Liver (tissue), 8 donors: ENCODE measurements at regions not wholly inside any gene's neighbourhood (a gene's known extent, or its start where the extent isn't known, plus 50 kb on each side); places are given as distances from the start of the nearest gene placed in this dataset.

Source experiments
- DNase-seq: peaks from one replicate; pipeline ENCODE4 v3.0.0-alpha.2; 2017; ENCODE audit warnings: low spot score
- H3K27ac ChIP-seq, 2 donors: one replicate each; pipeline ENCODE4 v1.7.0; 2013; ENCODE audit warnings: inconsistent platforms in 2 of 2, low read length in 2 of 2, control low read depth in 1 of 2, low read depth in 1 of 2, mild to moderate bottlenecking in 1 of 2
- H3K27me3 ChIP-seq, 4 donors: one replicate each; pipeline versions ENCODE4 v1.6.1 to v1.7.0; 2013; ENCODE audit warnings: low read length in 3 of 4, inconsistent platforms in 1 of 4, mild to moderate bottlenecking in 1 of 4, moderate library complexity in 1 of 4; ENCODE audit not compliant: control insufficient read depth in 4 of 4, insufficient read depth in 4 of 4
- H3K36me3 ChIP-seq, 4 donors: one replicate each; pipeline versions ENCODE4 v1.6.1 to v1.7.0; 2013; ENCODE audit warnings: low read length in 3 of 4, mild to moderate bottlenecking in 3 of 4, low read depth in 1 of 4, moderate library complexity in 1 of 4; ENCODE audit not compliant: control insufficient read depth in 4 of 4, insufficient read depth in 3 of 4
- H3K4me1 ChIP-seq, 4 donors: one replicate each; pipeline versions ENCODE4 v1.6.1 to v1.7.0; 2013; ENCODE audit warnings: low read length in 3 of 4, mild to moderate bottlenecking in 3 of 4, moderate library complexity in 1 of 4; ENCODE audit not compliant: control insufficient read depth in 4 of 4, insufficient read depth in 4 of 4
- H3K4me3 ChIP-seq, 3 donors: one replicate each; pipeline versions ENCODE4 v1.6.1 to v1.7.0; 2013; ENCODE audit warnings: low read length in 3 of 3, control low read depth in 1 of 3, low read depth in 1 of 3, mild to moderate bottlenecking in 1 of 3
- H3K9ac ChIP-seq, 2 donors: one replicate each; pipeline ENCODE4 v1.7.0; 2013; ENCODE audit warnings: low read length in 2 of 2, mild to moderate bottlenecking in 2 of 2, moderate library complexity in 2 of 2, control low read depth in 1 of 2, low read depth in 1 of 2
- H3K9me3 ChIP-seq, 4 donors: one replicate each; pipeline versions ENCODE4 v1.6.1 to v1.7.0; 2013; ENCODE audit warnings: low read length in 3 of 4; ENCODE audit not compliant: control insufficient read depth in 4 of 4
- EGR1 ChIP-seq, 2 donors: IDR thresholded peaks; 2 replicates each; pipeline ENCODE4 v1.6.1; 2016 to 2018; ENCODE audit warnings: antibody characterized with exemption in 2 of 2, low read depth in 2 of 2
- FOXA1 ChIP-seq: IDR thresholded peaks from 2 replicates; pipeline ENCODE4 v1.6.1; 2016; ENCODE audit warnings: antibody characterized with exemption
- FOXA2 ChIP-seq: IDR thresholded peaks from 2 replicates; pipeline ENCODE4 v1.6.1; 2016; ENCODE audit warnings: antibody characterized with exemption
- GABPA ChIP-seq, 2 donors: IDR thresholded peaks in 1 of 2; conservative IDR thresholded peaks in 1 of 2; 2 replicates each; pipeline ENCODE4 v1.6.1; 2016; ENCODE audit warnings: antibody characterized with exemption in 2 of 2, mild to moderate bottlenecking in 1 of 2, moderate library complexity in 1 of 2
- HNF4G ChIP-seq: IDR thresholded peaks from 2 replicates; pipeline ENCODE4 v1.6.1; 2016; ENCODE audit warnings: antibody characterized with exemption
- JUND ChIP-seq, 2 donors: IDR thresholded peaks; 2 replicates each; pipeline ENCODE4 v1.6.1; 2016; ENCODE audit warnings: antibody characterized with exemption in 2 of 2
- NR2F2 ChIP-seq: IDR thresholded peaks from 2 replicates; pipeline ENCODE4 v1.6.1; 2016; ENCODE audit warnings: antibody characterized with exemption
- TAF1 ChIP-seq: conservative IDR thresholded peaks from 2 replicates; pipeline ENCODE4 v1.6.1; 2016; ENCODE audit warnings: antibody characterized with exemption, mild to moderate bottlenecking
- YY1 ChIP-seq: IDR thresholded peaks from 2 replicates; pipeline ENCODE4 v1.6.1; 2016; ENCODE audit warnings: antibody characterized with exemption, mild to moderate bottlenecking
- WGBS: extraction: QIAGEN DNeasy Blood & Tissue Kit; methylation state at CpG from one replicate; pipeline ENCODE4 v1.1.7; 2013; 5-methylcytosine and 5-hydroxymethylcytosine counted together
- TF ChIP-seq, protein P1 (sequence below): fragments of 150-350 bp; IDR thresholded peaks from 2 replicates; pipeline ENCODE4 v1.5.1; 2017; ENCODE audit warnings: improper control_type of control experiment, low read depth, low read length; ENCODE audit not compliant: missing input control
- TF ChIP-seq, protein P2 (sequence below): IDR thresholded peaks from 2 replicates; pipeline ENCODE4 v1.6.1; 2016; ENCODE audit warnings: antibody characterized with exemption, mild to moderate bottlenecking
- TF ChIP-seq, protein P3 (sequence below): IDR thresholded peaks from 2 replicates; pipeline ENCODE4 v1.6.1; 2016; ENCODE audit warnings: antibody characterized with exemption
- TF ChIP-seq, protein P4 (sequence below): IDR thresholded peaks from 2 replicates; pipeline ENCODE4 v1.6.1; 2016; ENCODE audit warnings: antibody characterized with exemption
- TF ChIP-seq, protein P5 (sequence below): IDR thresholded peaks from 2 replicates; pipeline ENCODE4 v1.6.1; 2016; ENCODE audit warnings: antibody characterized with exemption
- donor health status: healthy.
- donor health status: healthy.
- donor health status: healthy.
- donor health status: healthy.
- donor health status: healthy.

DNA sequence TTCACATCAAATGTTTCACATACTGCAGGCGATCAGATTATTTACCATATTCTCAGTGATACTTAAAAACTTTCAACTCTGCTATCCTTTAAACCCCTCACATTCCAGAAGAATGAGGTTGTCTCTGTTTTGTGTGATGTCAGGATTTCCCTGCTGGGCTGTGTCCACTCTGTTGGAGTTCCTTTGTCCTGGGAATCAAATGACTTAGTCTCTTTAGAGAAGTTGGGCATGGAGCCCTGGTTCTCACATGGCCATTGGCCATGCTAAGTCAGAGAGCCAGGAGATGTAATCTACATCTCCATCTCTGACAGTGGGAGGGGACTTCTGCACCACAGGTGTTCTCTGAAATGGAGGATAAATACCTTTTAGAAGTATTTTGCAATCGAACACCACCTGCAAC, 205.1 kb upstream of the MAF start:
- Histone ChIP-seq H3K4me3 (no peak overlapping the region), H3K9me3 (peaks cover 1 to 10% (median 6%) of the 10 kb centered on the region in 4 donors), H3K27ac (no peak overlapping the region), H3K4me1 (no peaks in the 10 kb centered on the region), H3K9ac (no peak overlapping the region), H3K27me3 (no peaks in the 10 kb centered on the region), H3K36me3 (no peaks in the 10 kb centered on the region)
- TF ChIP-seq, protein P1, sequence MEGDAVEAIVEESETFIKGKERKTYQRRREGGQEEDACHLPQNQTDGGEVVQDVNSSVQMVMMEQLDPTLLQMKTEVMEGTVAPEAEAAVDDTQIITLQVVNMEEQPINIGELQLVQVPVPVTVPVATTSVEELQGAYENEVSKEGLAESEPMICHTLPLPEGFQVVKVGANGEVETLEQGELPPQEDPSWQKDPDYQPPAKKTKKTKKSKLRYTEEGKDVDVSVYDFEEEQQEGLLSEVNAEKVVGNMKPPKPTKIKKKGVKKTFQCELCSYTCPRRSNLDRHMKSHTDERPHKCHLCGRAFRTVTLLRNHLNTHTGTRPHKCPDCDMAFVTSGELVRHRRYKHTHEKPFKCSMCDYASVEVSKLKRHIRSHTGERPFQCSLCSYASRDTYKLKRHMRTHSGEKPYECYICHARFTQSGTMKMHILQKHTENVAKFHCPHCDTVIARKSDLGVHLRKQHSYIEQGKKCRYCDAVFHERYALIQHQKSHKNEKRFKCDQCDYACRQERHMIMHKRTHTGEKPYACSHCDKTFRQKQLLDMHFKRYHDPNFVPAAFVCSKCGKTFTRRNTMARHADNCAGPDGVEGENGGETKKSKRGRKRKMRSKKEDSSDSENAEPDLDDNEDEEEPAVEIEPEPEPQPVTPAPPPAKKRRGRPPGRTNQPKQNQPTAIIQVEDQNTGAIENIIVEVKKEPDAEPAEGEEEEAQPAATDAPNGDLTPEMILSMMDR: no peak
- TF ChIP-seq, protein P2, sequence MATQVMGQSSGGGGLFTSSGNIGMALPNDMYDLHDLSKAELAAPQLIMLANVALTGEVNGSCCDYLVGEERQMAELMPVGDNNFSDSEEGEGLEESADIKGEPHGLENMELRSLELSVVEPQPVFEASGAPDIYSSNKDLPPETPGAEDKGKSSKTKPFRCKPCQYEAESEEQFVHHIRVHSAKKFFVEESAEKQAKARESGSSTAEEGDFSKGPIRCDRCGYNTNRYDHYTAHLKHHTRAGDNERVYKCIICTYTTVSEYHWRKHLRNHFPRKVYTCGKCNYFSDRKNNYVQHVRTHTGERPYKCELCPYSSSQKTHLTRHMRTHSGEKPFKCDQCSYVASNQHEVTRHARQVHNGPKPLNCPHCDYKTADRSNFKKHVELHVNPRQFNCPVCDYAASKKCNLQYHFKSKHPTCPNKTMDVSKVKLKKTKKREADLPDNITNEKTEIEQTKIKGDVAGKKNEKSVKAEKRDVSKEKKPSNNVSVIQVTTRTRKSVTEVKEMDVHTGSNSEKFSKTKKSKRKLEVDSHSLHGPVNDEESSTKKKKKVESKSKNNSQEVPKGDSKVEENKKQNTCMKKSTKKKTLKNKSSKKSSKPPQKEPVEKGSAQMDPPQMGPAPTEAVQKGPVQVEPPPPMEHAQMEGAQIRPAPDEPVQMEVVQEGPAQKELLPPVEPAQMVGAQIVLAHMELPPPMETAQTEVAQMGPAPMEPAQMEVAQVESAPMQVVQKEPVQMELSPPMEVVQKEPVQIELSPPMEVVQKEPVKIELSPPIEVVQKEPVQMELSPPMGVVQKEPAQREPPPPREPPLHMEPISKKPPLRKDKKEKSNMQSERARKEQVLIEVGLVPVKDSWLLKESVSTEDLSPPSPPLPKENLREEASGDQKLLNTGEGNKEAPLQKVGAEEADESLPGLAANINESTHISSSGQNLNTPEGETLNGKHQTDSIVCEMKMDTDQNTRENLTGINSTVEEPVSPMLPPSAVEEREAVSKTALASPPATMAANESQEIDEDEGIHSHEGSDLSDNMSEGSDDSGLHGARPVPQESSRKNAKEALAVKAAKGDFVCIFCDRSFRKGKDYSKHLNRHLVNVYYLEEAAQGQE: no peak
- TF ChIP-seq FOXA2: no peak
- no peak for TF ChIP-seq JUND (IDR thresholded peaks at IDR 0.05)
- TF ChIP-seq FOXA1: no peak
- no peak for TF ChIP-seq TAF1
- TF ChIP-seq, protein P3, sequence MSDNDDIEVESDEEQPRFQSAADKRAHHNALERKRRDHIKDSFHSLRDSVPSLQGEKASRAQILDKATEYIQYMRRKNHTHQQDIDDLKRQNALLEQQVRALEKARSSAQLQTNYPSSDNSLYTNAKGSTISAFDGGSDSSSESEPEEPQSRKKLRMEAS: no peak
- TF ChIP-seq EGR1 (IDR thresholded peaks at IDR 0.05; ENCODE audit: low read depth in 2 of 2): no peak
- TF ChIP-seq, protein P4, sequence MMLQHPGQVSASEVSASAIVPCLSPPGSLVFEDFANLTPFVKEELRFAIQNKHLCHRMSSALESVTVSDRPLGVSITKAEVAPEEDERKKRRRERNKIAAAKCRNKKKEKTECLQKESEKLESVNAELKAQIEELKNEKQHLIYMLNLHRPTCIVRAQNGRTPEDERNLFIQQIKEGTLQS: no peak
- no peak for TF ChIP-seq HNF4G
- no peak for TF ChIP-seq GABPA (IDR thresholded peaks at IDR 0.05 in 1 of 2, conservative IDR thresholded peaks at IDR 0.05 in 1 of 2)
- TF ChIP-seq YY1: no peak
- TF ChIP-seq, protein P5, sequence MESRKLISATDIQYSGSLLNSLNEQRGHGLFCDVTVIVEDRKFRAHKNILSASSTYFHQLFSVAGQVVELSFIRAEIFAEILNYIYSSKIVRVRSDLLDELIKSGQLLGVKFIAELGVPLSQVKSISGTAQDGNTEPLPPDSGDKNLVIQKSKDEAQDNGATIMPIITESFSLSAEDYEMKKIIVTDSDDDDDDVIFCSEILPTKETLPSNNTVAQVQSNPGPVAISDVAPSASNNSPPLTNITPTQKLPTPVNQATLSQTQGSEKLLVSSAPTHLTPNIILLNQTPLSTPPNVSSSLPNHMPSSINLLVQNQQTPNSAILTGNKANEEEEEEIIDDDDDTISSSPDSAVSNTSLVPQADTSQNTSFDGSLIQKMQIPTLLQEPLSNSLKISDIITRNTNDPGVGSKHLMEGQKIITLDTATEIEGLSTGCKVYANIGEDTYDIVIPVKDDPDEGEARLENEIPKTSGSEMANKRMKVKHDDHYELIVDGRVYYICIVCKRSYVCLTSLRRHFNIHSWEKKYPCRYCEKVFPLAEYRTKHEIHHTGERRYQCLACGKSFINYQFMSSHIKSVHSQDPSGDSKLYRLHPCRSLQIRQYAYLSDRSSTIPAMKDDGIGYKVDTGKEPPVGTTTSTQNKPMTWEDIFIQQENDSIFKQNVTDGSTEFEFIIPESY: no peak
- TF ChIP-seq NR2F2: no peak
- 71% methylated on average over 2 of the region's 2 CpGs for WGBS
- DNase-seq: no peak

DNA sequence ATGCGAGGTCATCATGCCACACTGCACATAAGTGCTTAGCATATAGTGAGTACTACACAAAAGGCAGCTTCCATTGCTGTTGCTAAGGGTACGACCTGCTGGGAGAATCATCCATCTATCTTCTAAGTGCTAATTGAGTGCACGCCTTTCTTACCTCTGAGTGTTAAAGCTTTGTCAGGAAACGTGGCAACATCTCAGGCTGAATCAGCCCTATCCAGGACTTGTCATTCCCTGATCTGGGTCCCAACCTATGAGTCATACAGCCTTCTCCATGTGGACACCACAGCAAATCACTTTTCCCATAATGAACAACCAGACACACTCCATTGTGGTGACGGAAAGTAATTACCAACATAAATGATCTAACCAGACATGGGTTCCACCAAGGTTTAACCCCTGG, 201.1 kb upstream of the MAF start:
- no peak overlapping the region for H3K4me3 ChIP-seq
- H3K4me1 ChIP-seq: no peaks in the 10 kb centered on the region
- no peak overlapping the region for H3K27ac ChIP-seq
- no peak for DNase-seq
- TF ChIP-seq JUND (IDR thresholded peaks at IDR 0.05) (no peak), YY1 (no peak), GABPA (IDR thresholded peaks at IDR 0.05 in 1 of 2, conservative IDR thresholded peaks at IDR 0.05 in 1 of 2) (no peak), EGR1 (IDR thresholded peaks at IDR 0.05; ENCODE audit: low read depth in 2 of 2) (no peak), TAF1 (no peak)
- TF ChIP-seq, protein P2: no peak
- TF ChIP-seq, protein P4: no peak
- TF ChIP-seq, protein P3: no peak
- no peaks in the 10 kb centered on the region for H3K9me3 ChIP-seq
- WGBS: 90% methylated on average over 5 of the region's 5 CpGs
- H3K9ac ChIP-seq: no peak overlapping the region
- no peaks in the 10 kb centered on the region for H3K27me3 ChIP-seq
- H3K36me3 ChIP-seq: no peaks in the 10 kb centered on the region
